ENCODE measurements at regions not wholly inside any gene's neighbourhood (a gene's known extent, or its start where the extent isn't known, plus 50 kb on each side); places are given as distances from the start of the nearest gene placed in this dataset.

GRCh38 chr3:178320456-178321351 is 215.5 kb upstream of the KCNMB2 start:
- H3K27ac Mint-ChIP-seq: no peak overlapping the region
- no peaks in the 10 kb centered on the region for H3K9me3 Mint-ChIP-seq
- no peak for DNase-seq
- CTCF ChIA-PET: no interaction called here
- no peak for ATAC-seq (ENCODE audit: poor library complexity)
- Histone ChIP-seq H3K9me3 (ENCODE audit: control insufficient read depth in 1 of 2, insufficient read depth in 1 of 2, low read length in 2 of 2) (no peaks in the 10 kb centered on the region), H3K27me3 (ENCODE audit: control insufficient read depth in 1 of 2, insufficient read depth in 2 of 2, low read length in 2 of 2) (no peaks in the 10 kb centered on the region), H3K4me3 (ENCODE audit: low read length) (no peak overlapping the region), H3K36me3 (ENCODE audit: insufficient read depth, low read length) (no peaks in the 10 kb centered on the region), H3K4me1 (ENCODE audit: insufficient read depth, low read length) (no peaks in the 10 kb centered on the region), H3K27ac (ENCODE audit: low read depth in 1 of 2, low read length in 2 of 2) (no peak overlapping the region)
- TF ChIP-seq, protein P1, sequence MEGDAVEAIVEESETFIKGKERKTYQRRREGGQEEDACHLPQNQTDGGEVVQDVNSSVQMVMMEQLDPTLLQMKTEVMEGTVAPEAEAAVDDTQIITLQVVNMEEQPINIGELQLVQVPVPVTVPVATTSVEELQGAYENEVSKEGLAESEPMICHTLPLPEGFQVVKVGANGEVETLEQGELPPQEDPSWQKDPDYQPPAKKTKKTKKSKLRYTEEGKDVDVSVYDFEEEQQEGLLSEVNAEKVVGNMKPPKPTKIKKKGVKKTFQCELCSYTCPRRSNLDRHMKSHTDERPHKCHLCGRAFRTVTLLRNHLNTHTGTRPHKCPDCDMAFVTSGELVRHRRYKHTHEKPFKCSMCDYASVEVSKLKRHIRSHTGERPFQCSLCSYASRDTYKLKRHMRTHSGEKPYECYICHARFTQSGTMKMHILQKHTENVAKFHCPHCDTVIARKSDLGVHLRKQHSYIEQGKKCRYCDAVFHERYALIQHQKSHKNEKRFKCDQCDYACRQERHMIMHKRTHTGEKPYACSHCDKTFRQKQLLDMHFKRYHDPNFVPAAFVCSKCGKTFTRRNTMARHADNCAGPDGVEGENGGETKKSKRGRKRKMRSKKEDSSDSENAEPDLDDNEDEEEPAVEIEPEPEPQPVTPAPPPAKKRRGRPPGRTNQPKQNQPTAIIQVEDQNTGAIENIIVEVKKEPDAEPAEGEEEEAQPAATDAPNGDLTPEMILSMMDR (IDR thresholded peaks at IDR 0.05): no peak
- POLR2A ChIA-PET: interaction anchor here (1.6 kb wide), 1 partner anchor 961 kb away, joined by 3 read pairs; no protein-coding TSS in a partner anchor
- H3K4me3 Mint-ChIP-seq: no peak overlapping the region
- no peaks in the 10 kb centered on the region for H3K36me3 Mint-ChIP-seq (ENCODE audit: low read depth)
- intact Hi-C loops (cut with DNase I, micrococcal nuclease): loop anchor here (5.0 to 10.0 kb wide), 2 partner anchors 956 to 1273 kb away; no protein-coding TSS in a partner anchor
- no peaks in the 10 kb centered on the region for H3K27me3 Mint-ChIP-seq
- H3K4me1 Mint-ChIP-seq (ENCODE audit: low read depth): no peaks in the 10 kb centered on the region

GRCh38 chr3:178324356-178324755 is 211.9 kb upstream of the KCNMB2 start:
- intact Hi-C loops (cut with DNase I, micrococcal nuclease): loop anchor here (5.0 to 10.0 kb wide), 2 partner anchors 960 to 1277 kb away; no protein-coding TSS in a partner anchor
- ChIA-PET POLR2A (no interaction called here), CTCF (interaction anchor here (1.0 kb wide), 2 partner anchors 8 to 10 kb away, joined by 3 read pairs; no protein-coding TSS in a partner anchor)
- no peaks in the 10 kb centered on the region for H3K36me3 Mint-ChIP-seq (ENCODE audit: low read depth)
- Histone ChIP-seq H3K36me3 (ENCODE audit: insufficient read depth, low read length) (no peaks in the 10 kb centered on the region), H3K27ac (ENCODE audit: low read depth in 1 of 2, low read length in 2 of 2) (no peak overlapping the region), H3K27me3 (ENCODE audit: control insufficient read depth in 1 of 2, insufficient read depth in 2 of 2, low read length in 2 of 2) (no peaks in the 10 kb centered on the region), H3K4me3 (ENCODE audit: low read length) (no peak overlapping the region), H3K4me1 (ENCODE audit: insufficient read depth, low read length) (no peaks in the 10 kb centered on the region), H3K9me3 (ENCODE audit: control insufficient read depth in 1 of 2, insufficient read depth in 1 of 2, low read length in 2 of 2) (no peaks in the 10 kb centered on the region)
- DNase-seq (no peak), ATAC-seq (ENCODE audit: poor library complexity) (no peak)
- no peak overlapping the region for H3K27ac Mint-ChIP-seq
- no peaks in the 10 kb centered on the region for H3K4me1 Mint-ChIP-seq (ENCODE audit: low read depth)
- H3K4me3 Mint-ChIP-seq: no peak overlapping the region
- TF ChIP-seq, protein P1 (IDR thresholded peaks at IDR 0.05): no peak
- no peaks in the 10 kb centered on the region for H3K27me3 Mint-ChIP-seq
- no peaks in the 10 kb centered on the region for H3K9me3 Mint-ChIP-seq

DNA sequence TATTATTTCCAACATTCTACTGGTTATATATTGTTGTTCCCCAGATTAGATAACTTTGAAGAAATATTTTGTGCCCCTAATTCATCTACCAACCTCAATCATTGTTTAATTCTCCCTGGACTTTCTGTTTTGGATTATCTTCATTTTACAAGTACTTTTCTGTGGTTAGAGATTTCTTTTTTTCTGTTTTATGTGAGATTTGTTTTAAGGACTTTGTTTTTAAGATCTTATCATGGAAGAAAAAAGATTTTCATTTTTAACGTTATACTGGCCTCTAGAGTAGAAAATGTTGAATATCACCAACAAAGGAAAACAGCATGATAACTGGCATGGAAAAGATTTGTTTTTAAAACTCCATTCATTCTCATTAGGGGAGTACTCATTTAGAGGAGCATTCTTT is 210.9 kb upstream of the KCNMB2 start:
- Mint-ChIP-seq H3K9me3 (no peaks in the 10 kb centered on the region), H3K4me3 (no peak overlapping the region), H3K27me3 (no peaks in the 10 kb centered on the region), H3K36me3 (ENCODE audit: low read depth) (no peaks in the 10 kb centered on the region), H3K27ac (no peak overlapping the region), H3K4me1 (ENCODE audit: low read depth) (no peaks in the 10 kb centered on the region)
- H3K27ac ChIP-seq (ENCODE audit: low read depth in 1 of 2, low read length in 2 of 2): no peak overlapping the region
- H3K4me3 ChIP-seq (ENCODE audit: low read length): no peak overlapping the region
- H3K4me1 ChIP-seq (ENCODE audit: insufficient read depth, low read length): no peaks in the 10 kb centered on the region
- H3K36me3 ChIP-seq (ENCODE audit: insufficient read depth, low read length): no peaks in the 10 kb centered on the region
- intact Hi-C loops (cut with DNase I, micrococcal nuclease): loop anchor here (1.0 to 10.0 kb wide), 3 partner anchors 961 to 1453 kb away; no protein-coding TSS in a partner anchor
- CTCF ChIA-PET: interaction anchor here (0.9 to 1.0 kb wide), 2 partner anchors 9 to 1274 kb away, joined by 3 read pairs; no protein-coding TSS in a partner anchor
- no peaks in the 10 kb centered on the region for H3K27me3 ChIP-seq (ENCODE audit: control insufficient read depth in 1 of 2, insufficient read depth in 2 of 2, low read length in 2 of 2)
- no peak for ATAC-seq (ENCODE audit: poor library complexity)
- DNase-seq: peak in 1 of 14 experiments; percentile 22
- H3K9me3 ChIP-seq (ENCODE audit: control insufficient read depth in 1 of 2, insufficient read depth in 1 of 2, low read length in 2 of 2): no peaks in the 10 kb centered on the region
- POLR2A ChIA-PET: no interaction called here
- TF ChIP-seq, protein P1 (IDR thresholded peaks at IDR 0.05): no peak
